SU-DHL-6 (cell line): ENCODE measurements at regions not wholly inside any gene's neighbourhood (a gene's known extent, or its start where the extent isn't known, plus 50 kb on each side); places are given as distances from the start of the nearest gene placed in this dataset.

Experiments
- CTCF ChIP-seq: fragments of 200-600 bp; sonication (generic); IDR thresholded peaks from one replicate; pipeline ENCODE4 v1.5.1; 2017; ENCODE audit warnings: antibody characterized with exemption, mild to moderate bottlenecking, low read length, moderate library complexity; ENCODE audit not compliant: insufficient read depth, poor library complexity, severe bottlenecking
- EZH2phosphoT487 ChIP-seq: fragments of 200-600 bp; sonication (generic), shearing (Covaris generic); conservative IDR thresholded peaks from 2 replicates; pipeline ENCODE4 v1.6.1; 2018; ENCODE audit warnings: mild to moderate bottlenecking, antibody characterized with exemption, low read length, moderate library complexity, mixed read lengths

DNA sequence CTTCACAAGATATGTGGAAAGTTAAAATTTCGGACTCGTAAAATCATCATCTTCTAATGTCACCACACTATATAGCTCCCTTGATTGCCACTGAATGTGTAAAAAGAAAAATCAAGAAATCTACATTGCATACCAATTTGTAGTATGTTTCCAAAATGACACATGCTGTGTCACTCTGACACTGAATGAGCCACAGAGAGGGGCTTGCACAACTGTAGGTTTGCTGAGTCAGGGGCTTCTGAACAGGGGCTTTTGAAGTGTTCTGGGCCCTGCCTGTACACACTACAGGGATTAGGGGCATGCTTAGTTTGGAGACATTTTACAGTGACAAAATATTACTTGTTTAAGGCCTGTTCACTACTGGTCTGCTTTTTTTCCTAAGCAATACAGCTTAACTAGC, 234.4 kb upstream of the GRAMD2B start:
- TF ChIP-seq CTCF (no peak), EZH2phosphoT487 (no peak)
